GM21390 (cell line): ENCODE measurements at regions not wholly inside any gene's neighbourhood (a gene's known extent, or its start where the extent isn't known, plus 50 kb on each side); places are given as distances from the start of the nearest gene placed in this dataset.

Source experiments
- ATAC-seq: cut with Tn5 transposase; IDR thresholded peaks from one replicate; pipeline ENCODE4 v1.9.1; 2021; ENCODE audit not compliant: unreplicated experiment

- ATAC-seq = no peak
Observed at GRCh38 chr16:79912592-79913310, 312.2 kb upstream of the MAF start.

GRCh38 chr16:79911660-79912059 lies 311.1 kb upstream of the MAF start:
- ATAC-seq = no peak

- ATAC-seq = no peak
Observed at GRCh38 chr16:79909571-79909970, 309.0 kb upstream of the MAF start.

GRCh38 chr16:79903471-79903870 lies 302.9 kb upstream of the MAF start:
- no peak for ATAC-seq

GRCh38 chr16:79902351-79902750 lies 301.8 kb upstream of the MAF start:
- no peak for ATAC-seq

GRCh38 chr16:79901522-79901921 lies 301.0 kb upstream of the MAF start:
- ATAC-seq = no peak

- ATAC-seq = no peak
Observed at GRCh38 chr16:79899716-79900115, 299.2 kb upstream of the MAF start.

GRCh38 chr16:79899316-79899715 lies 298.8 kb upstream of the MAF start:
- no peak for ATAC-seq

GRCh38 chr16:79898703-79899102 lies 298.2 kb upstream of the MAF start:
- ATAC-seq = no peak

GRCh38 chr16:79897453-79898146 lies 297.1 kb upstream of the MAF start:
- no peak for ATAC-seq

- ATAC-seq = no peak
Observed at GRCh38 chr16:79897104-79897452, 296.5 kb upstream of the MAF start.

- ATAC-seq = no peak
Observed at GRCh38 chr16:79895917-79896203, 295.3 kb upstream of the MAF start.

GRCh38 chr16:79895053-79895916 lies 294.7 kb upstream of the MAF start:
- no peak for ATAC-seq

GRCh38 chr16:79893445-79893844 lies 292.9 kb upstream of the MAF start:
- ATAC-seq = no peak

- no peak for ATAC-seq
Observed at GRCh38 chr16:79892278-79892677, 291.7 kb upstream of the MAF start.

- no peak for ATAC-seq
Observed at GRCh38 chr16:79891458-79891857, 290.9 kb upstream of the MAF start.

- ATAC-seq = no peak
Observed at GRCh38 chr16:79887541-79888540, 287.3 kb upstream of the MAF start.

GRCh38 chr16:79885320-79885719 lies 284.8 kb upstream of the MAF start:
- no peak for ATAC-seq

GRCh38 chr16:79883494-79883893 lies 283.0 kb upstream of the MAF start:
- ATAC-seq = no peak

GRCh38 chr16:79882340-79883005 lies 281.9 kb upstream of the MAF start:
- ATAC-seq = no peak
